Astrocyte of the cerebellum (primary cell): ENCODE measurements at regions not wholly inside any gene's neighbourhood (a gene's known extent, or its start where the extent isn't known, plus 50 kb on each side); places are given as distances from the start of the nearest gene placed in this dataset.

ENCODE experiments used
- DNase-seq: peaks from one replicate; pipeline ENCODE4 v3.0.0-alpha.2; 2011; ENCODE audit warnings: low read depth
- H3K4me3 ChIP-seq: 2 replicates; pipeline ENCODE4 v1.5.1; 2011; ENCODE audit warnings: mild to moderate bottlenecking, low read depth, low read length, moderate library complexity
- CTCF ChIP-seq: IDR thresholded peaks from 2 replicates; pipeline ENCODE4 v1.5.1; 2012; ENCODE audit warnings: low read length, low read depth, moderate library complexity, mild to moderate bottlenecking; ENCODE audit errors: missing control alignments
- in situ Hi-C: cut with HindIII; loops from 2 replicates; pipeline ENCODE4 v1.10.0; 2017; ENCODE audit warnings: low sequenced_read_pairs

GRCh38 chr12:60072911-60073310 is 477.1 kb downstream of the SLC16A7 start:
- in situ Hi-C loops: no loop called here
- peak; percentile 11 for DNase-seq
- H3K4me3 ChIP-seq: no peak overlapping the region
- no peak for TF ChIP-seq CTCF

GRCh38 chr12:60075091-60075490 is 479.3 kb downstream of the SLC16A7 start:
- DNase-seq: no peak
- no peak overlapping the region for H3K4me3 ChIP-seq
- in situ Hi-C loops: no loop called here
- TF ChIP-seq CTCF: no peak

- no peak overlapping the region for H3K4me3 ChIP-seq
- DNase-seq: no peak
- no peak for TF ChIP-seq CTCF
- in situ Hi-C loops: no loop called here
Measured at GRCh38 chr12:60078026-60078425, 482.2 kb downstream of the SLC16A7 start.

- H3K4me3 ChIP-seq: no peak overlapping the region
- no peak for DNase-seq
- in situ Hi-C loops: no loop called here
- no peak for TF ChIP-seq CTCF
Measured at GRCh38 chr12:60093428-60093827, 497.6 kb downstream of the SLC16A7 start.

GRCh38 chr12:60094436-60094835 is 498.6 kb downstream of the SLC16A7 start:
- H3K4me3 ChIP-seq: no peak overlapping the region
- no peak for TF ChIP-seq CTCF
- in situ Hi-C loops: no loop called here
- no peak for DNase-seq

- no peak overlapping the region for H3K4me3 ChIP-seq
- in situ Hi-C loops: no loop called here
- DNase-seq: no peak
- no peak for TF ChIP-seq CTCF
Measured at GRCh38 chr12:60096727-60097126, 500.9 kb downstream of the SLC16A7 start.

- no peak for DNase-seq
- in situ Hi-C loops: no loop called here
- no peak for TF ChIP-seq CTCF
- no peak overlapping the region for H3K4me3 ChIP-seq
Measured at GRCh38 chr12:60100160-60100559, 504.3 kb downstream of the SLC16A7 start.
